Osteocyte (in vitro differentiated cells): ENCODE measurements at regions not wholly inside any gene's neighbourhood (a gene's known extent, or its start where the extent isn't known, plus 50 kb on each side); places are given as distances from the start of the nearest gene placed in this dataset.

Experiments
- DNase-seq: peaks from one replicate; pipeline ENCODE4 v3.0.0; 2021; ENCODE audit warnings: mixed read lengths; ENCODE audit not compliant: unreplicated experiment; ENCODE audit errors: extremely low spot score
- H3K27ac Mint-ChIP-seq: one replicate; pipeline ENCODE4 v1.8.0; 2021; ENCODE audit warnings: mild to moderate bottlenecking, mixed read lengths; ENCODE audit not compliant: unreplicated experiment
- H3K27me3 Mint-ChIP-seq: one replicate; pipeline ENCODE4 v1.8.0; 2021; ENCODE audit warnings: mixed read lengths; ENCODE audit not compliant: unreplicated experiment
- H3K36me3 Mint-ChIP-seq: one replicate; pipeline ENCODE4 v1.8.0; 2021; ENCODE audit warnings: mixed read lengths; ENCODE audit not compliant: unreplicated experiment
- H3K4me1 Mint-ChIP-seq: one replicate; pipeline ENCODE4 v1.8.0; 2021; ENCODE audit warnings: mixed read lengths; ENCODE audit not compliant: unreplicated experiment
- H3K4me3 Mint-ChIP-seq: one replicate; pipeline ENCODE4 v1.8.0; 2021; ENCODE audit warnings: mild to moderate bottlenecking, moderate library complexity, mixed read lengths; ENCODE audit not compliant: unreplicated experiment
- H3K9me3 Mint-ChIP-seq: one replicate; pipeline ENCODE4 v1.8.0; 2021; ENCODE audit warnings: mixed read lengths; ENCODE audit not compliant: unreplicated experiment
- TF ChIP-seq, protein P1 (sequence below): fragments of 200-600 bp; sonication (generic); IDR thresholded peaks from 2 replicates; pipeline ENCODE4 v1.5.0; 2021; ENCODE audit warnings: antibody characterized with exemption, mild to moderate bottlenecking, moderate library complexity

DNA sequence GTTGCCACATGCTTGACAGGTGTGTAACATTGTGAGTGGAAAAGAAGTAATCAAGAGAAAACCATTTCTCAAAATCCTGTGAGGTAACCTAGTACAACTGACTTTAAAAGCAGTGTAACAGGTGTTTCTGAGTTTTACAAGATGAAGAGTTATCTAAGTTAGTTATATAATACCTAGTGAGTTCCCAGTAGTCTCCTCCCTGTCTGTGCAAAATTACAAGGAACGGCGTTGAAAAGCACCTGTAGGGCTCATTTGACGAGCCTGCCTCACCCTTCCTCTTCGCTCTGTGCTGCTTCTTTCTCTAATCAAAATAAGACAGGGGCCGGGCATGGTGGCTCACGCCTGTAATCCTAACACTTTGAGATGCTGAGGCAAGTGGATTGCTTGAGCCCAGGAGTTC, 132.9 kb upstream of the SLC30A5 start:
- Mint-ChIP-seq H3K27me3 (no peaks in the 10 kb centered on the region), H3K36me3 (no peaks in the 10 kb centered on the region)
- TF ChIP-seq, protein P1, sequence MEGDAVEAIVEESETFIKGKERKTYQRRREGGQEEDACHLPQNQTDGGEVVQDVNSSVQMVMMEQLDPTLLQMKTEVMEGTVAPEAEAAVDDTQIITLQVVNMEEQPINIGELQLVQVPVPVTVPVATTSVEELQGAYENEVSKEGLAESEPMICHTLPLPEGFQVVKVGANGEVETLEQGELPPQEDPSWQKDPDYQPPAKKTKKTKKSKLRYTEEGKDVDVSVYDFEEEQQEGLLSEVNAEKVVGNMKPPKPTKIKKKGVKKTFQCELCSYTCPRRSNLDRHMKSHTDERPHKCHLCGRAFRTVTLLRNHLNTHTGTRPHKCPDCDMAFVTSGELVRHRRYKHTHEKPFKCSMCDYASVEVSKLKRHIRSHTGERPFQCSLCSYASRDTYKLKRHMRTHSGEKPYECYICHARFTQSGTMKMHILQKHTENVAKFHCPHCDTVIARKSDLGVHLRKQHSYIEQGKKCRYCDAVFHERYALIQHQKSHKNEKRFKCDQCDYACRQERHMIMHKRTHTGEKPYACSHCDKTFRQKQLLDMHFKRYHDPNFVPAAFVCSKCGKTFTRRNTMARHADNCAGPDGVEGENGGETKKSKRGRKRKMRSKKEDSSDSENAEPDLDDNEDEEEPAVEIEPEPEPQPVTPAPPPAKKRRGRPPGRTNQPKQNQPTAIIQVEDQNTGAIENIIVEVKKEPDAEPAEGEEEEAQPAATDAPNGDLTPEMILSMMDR, result no peak

DNA sequence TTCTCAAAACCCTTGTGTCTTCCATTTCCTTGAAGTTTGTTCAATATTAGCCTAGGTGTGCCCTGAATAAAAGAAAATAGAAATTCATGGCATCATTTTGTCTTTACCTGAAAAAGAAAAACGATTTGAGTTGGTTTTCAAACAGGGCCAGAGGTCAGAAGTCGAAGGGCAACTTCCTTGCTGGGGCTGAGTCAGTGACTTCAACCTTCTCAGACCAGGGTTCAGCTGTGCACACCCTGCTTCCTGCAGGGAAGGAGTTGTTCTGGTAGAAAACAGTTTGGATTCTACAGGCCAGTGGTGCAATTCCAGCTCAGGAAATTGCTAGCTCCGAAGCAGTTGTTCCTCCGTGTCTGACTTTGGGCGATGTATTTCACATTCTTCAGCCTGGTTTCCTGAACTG, 132.1 kb upstream of the SLC30A5 start:
- H3K27me3 Mint-ChIP-seq, result no peaks in the 10 kb centered on the region
- H3K9me3 Mint-ChIP-seq, result no peaks in the 10 kb centered on the region
- TF ChIP-seq, protein P1, result no peak
- H3K27ac Mint-ChIP-seq, result no peak overlapping the region
- H3K4me1 Mint-ChIP-seq, result peaks cover 4% of the 10 kb centered on the region
- no peak overlapping the region for H3K4me3 Mint-ChIP-seq
- DNase-seq, result no peak
- H3K36me3 Mint-ChIP-seq, result no peaks in the 10 kb centered on the region

More for the DNA sequence above, 132.9 kb upstream of the SLC30A5 start:
- DNase-seq, result no peak
- Mint-ChIP-seq H3K4me3 (no peak overlapping the region), H3K4me1 (peaks cover 4% of the 10 kb centered on the region), H3K9me3 (no peaks in the 10 kb centered on the region), H3K27ac (no peak overlapping the region)

DNA sequence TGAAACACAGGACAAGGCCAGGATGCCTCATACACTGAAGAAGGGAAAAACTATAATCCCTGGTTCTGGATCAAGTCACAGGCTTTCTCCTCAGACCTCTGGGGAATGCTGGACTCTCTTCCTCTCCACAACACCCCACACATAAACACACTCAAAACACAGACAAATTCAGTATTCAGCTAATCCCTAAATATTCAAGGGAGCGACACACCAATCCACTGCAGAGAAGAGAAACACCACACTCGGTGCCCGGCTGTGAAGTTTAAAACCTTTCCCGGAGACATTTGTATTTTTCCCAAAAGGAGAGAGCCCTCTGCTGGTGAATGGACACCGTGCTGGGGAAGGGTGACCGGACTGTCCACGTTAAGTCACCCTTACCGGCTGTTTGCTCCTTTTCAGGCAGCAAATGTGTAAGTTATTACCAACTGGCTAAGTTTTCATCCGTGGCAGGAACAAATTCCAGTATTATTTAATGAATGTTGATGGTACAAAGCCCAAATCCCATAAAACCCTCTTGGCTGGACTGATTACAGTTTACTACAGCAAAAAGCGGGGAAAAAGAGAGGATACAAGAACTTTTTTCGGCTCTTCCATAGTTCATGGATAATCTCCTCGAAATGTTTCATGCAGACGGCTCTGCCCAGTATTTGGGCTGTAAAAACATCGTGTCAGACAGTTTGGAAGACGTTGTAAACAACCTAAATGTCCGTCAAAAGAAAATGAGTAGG, 130.9 kb upstream of the SLC30A5 start:
- Mint-ChIP-seq H3K4me1 (peaks cover 4% of the 10 kb centered on the region), H3K36me3 (no peaks in the 10 kb centered on the region), H3K4me3 (peak overlapping the region; percentile 59), H3K9me3 (no peaks in the 10 kb centered on the region), H3K27me3 (no peaks in the 10 kb centered on the region), H3K27ac (no peak overlapping the region)
- no peak for DNase-seq
- TF ChIP-seq, protein P1, result peak; percentile 94

DNA sequence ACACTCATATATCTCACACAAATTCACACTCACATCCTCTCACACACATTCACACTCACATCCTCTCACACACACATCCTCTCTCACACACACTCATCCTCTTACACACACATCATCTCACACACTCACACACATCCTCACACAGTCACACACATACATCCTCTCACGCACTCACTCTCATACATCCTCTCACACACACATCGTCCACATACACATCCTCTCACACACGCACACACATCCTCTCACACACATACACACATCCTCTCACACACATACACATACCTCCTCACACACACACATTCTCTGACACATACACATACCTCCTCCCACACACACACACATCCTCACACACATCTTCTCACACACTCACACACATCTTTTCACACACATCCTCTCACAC, 129.1 kb upstream of the SLC30A5 start:
- H3K9me3 Mint-ChIP-seq, result no peaks in the 10 kb centered on the region
- no peak overlapping the region for H3K27ac Mint-ChIP-seq
- no peak for DNase-seq
- peaks cover 3% of the 10 kb centered on the region for H3K27me3 Mint-ChIP-seq
- no peak overlapping the region for H3K4me3 Mint-ChIP-seq
- H3K4me1 Mint-ChIP-seq, result peaks cover 4% of the 10 kb centered on the region
- TF ChIP-seq, protein P1, result no peak
- no peaks in the 10 kb centered on the region for H3K36me3 Mint-ChIP-seq

DNA sequence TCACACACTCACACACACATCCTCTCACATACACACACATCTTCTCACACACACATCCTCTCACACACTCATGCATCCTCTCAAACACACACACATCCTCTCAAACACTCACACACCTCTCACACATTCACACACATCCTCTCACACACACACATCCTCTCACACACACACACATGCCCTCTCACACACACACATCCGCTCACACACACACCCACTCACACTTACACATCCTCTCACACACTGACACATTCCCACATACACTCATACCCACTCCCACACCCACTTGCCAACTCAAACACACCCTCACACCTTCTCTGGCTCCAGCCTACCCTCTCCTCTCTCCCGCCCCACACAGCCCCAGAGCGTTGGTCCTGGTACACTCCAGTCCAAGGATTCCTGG, 127.9 kb upstream of the SLC30A5 start:
- Mint-ChIP-seq H3K4me1 (peaks cover 4% of the 10 kb centered on the region), H3K4me3 (no peak overlapping the region), H3K9me3 (no peaks in the 10 kb centered on the region), H3K27ac (no peak overlapping the region), H3K27me3 (peaks cover 5% of the 10 kb centered on the region), H3K36me3 (no peaks in the 10 kb centered on the region)
- TF ChIP-seq, protein P1, result no peak
- no peak for DNase-seq
